Stomach (tissue), 4 donors: ENCODE measurements at regions not wholly inside any gene's neighbourhood (a gene's known extent, or its start where the extent isn't known, plus 50 kb on each side); places are given as distances from the start of the nearest gene placed in this dataset.

Experiments
- EP300 ChIP-seq: sonication (generic); formaldehyde crosslinking; IDR thresholded peaks from one replicate; pipeline ENCODE4 v1.6.1; 2017; ENCODE audit warnings: antibody characterized with exemption
- POLR2A ChIP-seq, 4 donors: fragments of 450-650 bp; IDR thresholded peaks; one replicate each; pipeline ENCODE4 v1.6.1; 2016; ENCODE audit warnings: antibody characterized with exemption in 4 of 4, control low read depth in 2 of 4, mild to moderate bottlenecking in 1 of 4, moderate library complexity in 1 of 4
- TF ChIP-seq, protein P1 (sequence below), 7 experiments: fragments of 450-650 bp in 4 of 7; fragments of 200-600 bp in 3 of 7; sonication (generic) in 3 of 7; IDR thresholded peaks; one replicate each; pipeline ENCODE4 v1.5.1; 2016 to 2019; ENCODE audit warnings: antibody characterized with exemption in 7 of 7, control low read depth in 2 of 7, mild to moderate bottlenecking in 1 of 7

DNA sequence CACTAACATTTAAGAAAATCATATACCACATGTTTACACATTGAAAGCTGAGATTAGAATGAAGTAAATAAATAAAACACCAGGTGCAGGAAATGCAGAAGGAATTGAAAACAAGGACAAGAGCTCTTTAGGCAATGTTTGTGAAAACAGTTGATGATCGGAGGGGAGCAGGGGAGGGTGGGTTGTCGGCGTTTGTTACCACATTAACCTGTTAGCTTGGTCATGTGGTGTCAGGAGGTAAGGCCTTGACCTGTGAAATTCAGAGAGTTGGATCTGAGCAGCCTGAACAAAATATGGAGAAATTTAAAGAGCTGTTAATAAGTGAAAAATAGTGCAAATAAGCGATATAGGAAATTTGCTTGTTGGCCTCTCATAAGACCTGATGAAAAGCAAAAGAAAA is 759.9 kb downstream of the PDHA2 start:
- TF ChIP-seq, protein P1, sequence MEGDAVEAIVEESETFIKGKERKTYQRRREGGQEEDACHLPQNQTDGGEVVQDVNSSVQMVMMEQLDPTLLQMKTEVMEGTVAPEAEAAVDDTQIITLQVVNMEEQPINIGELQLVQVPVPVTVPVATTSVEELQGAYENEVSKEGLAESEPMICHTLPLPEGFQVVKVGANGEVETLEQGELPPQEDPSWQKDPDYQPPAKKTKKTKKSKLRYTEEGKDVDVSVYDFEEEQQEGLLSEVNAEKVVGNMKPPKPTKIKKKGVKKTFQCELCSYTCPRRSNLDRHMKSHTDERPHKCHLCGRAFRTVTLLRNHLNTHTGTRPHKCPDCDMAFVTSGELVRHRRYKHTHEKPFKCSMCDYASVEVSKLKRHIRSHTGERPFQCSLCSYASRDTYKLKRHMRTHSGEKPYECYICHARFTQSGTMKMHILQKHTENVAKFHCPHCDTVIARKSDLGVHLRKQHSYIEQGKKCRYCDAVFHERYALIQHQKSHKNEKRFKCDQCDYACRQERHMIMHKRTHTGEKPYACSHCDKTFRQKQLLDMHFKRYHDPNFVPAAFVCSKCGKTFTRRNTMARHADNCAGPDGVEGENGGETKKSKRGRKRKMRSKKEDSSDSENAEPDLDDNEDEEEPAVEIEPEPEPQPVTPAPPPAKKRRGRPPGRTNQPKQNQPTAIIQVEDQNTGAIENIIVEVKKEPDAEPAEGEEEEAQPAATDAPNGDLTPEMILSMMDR (IDR thresholded peaks at IDR 0.05): no peak
- TF ChIP-seq POLR2A (IDR thresholded peaks at IDR 0.05) (no peak), EP300 (no peak)
